D721Med (cell line): ENCODE measurements at regions not wholly inside any gene's neighbourhood (a gene's known extent, or its start where the extent isn't known, plus 50 kb on each side); places are given as distances from the start of the nearest gene placed in this dataset.
"Not testable (repeated sequence)": the region's sequence is repeated elsewhere in the genome, so short reads cannot be mapped to it uniquely, and the experiment has no call there.

ENCODE experiments used
- DNase-seq: peaks from one replicate; pipeline ENCODE4 v3.0.0; 2011; ENCODE audit warnings: low spot score; ENCODE audit not compliant: insufficient read length
- FAIRE-seq: peaks from 2 replicates; lab custom pipeline; 2011; peaks lifted over from hg19 to GRCh38; lab: Jason Lieb, UNC
- TF ChIP-seq, protein P1 (sequence below): IDR thresholded peaks from 2 replicates; pipeline ENCODE4 v1.5.1; 2012; ENCODE audit warnings: mild to moderate bottlenecking, control low read depth; ENCODE audit not compliant: insufficient read depth; ENCODE audit errors: missing control alignments

DNA sequence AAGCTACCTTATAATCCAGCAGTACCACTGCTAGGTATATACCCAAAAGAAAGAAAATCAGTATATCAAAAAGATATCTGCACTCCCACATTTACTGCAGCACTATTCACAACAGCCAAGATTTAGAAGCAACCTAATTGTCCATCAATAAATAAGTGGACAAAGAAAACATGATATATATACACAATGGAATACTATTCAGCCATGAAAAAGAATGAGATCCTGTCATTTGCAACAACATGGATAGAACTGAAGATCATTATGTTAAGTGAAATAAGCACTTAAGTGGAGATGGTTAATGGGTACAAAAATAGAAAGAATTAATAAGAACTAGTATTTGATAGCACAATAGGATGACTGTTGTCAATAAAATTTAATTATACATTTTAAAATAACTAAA lies 90.7 kb upstream of the PKN2 start:
- TF ChIP-seq, protein P1, sequence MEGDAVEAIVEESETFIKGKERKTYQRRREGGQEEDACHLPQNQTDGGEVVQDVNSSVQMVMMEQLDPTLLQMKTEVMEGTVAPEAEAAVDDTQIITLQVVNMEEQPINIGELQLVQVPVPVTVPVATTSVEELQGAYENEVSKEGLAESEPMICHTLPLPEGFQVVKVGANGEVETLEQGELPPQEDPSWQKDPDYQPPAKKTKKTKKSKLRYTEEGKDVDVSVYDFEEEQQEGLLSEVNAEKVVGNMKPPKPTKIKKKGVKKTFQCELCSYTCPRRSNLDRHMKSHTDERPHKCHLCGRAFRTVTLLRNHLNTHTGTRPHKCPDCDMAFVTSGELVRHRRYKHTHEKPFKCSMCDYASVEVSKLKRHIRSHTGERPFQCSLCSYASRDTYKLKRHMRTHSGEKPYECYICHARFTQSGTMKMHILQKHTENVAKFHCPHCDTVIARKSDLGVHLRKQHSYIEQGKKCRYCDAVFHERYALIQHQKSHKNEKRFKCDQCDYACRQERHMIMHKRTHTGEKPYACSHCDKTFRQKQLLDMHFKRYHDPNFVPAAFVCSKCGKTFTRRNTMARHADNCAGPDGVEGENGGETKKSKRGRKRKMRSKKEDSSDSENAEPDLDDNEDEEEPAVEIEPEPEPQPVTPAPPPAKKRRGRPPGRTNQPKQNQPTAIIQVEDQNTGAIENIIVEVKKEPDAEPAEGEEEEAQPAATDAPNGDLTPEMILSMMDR = no peak
- DNase-seq = no peak
- no peak for FAIRE-seq

DNA sequence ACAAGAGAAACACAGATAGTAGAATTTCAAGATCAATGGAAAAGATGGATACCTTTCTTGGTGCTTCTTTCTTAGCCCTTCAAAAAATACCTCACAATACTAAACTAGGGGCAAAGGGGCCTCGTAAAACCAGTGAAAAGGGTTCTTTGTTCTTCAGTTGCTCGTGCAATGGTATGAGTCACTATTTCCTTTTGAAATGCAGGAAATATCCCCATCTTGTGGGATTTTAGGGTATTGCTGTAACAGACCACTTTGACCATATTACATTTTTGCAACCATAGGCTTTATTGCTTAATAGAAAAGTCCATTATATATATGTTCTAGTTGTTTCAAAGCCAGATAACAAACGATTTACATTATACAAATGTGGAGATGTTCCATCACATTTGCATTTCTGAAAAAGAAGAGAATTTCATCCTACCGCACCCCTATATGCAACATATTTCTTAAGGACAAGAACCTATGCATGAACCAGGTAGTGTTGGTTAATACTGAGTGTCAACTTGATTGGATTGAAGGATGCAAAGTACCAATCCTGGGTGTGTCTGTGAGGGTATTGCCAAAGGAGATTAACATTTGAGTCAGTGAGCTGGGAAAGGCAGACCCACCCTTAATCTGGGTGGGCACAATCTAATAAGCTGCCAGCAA lies 88.6 kb upstream of the PKN2 start:
- FAIRE-seq (no peak), DNase-seq (no peak)
- TF ChIP-seq, protein P1 = peak; percentile 11

DNA sequence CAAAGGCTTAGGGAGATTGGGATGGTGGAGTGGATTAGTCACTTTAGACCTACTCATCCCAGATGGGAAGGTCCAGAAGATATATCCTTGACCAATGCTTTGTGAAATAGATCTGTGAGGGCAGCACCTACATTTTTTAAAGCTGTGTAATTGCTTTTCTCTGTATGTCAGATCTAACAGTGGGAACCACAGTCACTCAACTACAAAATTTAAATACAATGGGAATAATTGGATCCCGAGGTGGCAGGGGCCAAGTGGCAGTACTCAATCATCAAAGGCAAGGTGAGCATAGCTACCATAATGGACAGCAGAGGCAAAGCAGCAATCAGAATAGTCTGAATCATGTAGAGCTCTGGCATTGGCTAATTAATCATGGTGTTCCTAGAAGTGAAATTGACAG lies 86.1 kb upstream of the PKN2 start:
- DNase-seq, FAIRE-seq: not testable (repeated sequence)

DNA sequence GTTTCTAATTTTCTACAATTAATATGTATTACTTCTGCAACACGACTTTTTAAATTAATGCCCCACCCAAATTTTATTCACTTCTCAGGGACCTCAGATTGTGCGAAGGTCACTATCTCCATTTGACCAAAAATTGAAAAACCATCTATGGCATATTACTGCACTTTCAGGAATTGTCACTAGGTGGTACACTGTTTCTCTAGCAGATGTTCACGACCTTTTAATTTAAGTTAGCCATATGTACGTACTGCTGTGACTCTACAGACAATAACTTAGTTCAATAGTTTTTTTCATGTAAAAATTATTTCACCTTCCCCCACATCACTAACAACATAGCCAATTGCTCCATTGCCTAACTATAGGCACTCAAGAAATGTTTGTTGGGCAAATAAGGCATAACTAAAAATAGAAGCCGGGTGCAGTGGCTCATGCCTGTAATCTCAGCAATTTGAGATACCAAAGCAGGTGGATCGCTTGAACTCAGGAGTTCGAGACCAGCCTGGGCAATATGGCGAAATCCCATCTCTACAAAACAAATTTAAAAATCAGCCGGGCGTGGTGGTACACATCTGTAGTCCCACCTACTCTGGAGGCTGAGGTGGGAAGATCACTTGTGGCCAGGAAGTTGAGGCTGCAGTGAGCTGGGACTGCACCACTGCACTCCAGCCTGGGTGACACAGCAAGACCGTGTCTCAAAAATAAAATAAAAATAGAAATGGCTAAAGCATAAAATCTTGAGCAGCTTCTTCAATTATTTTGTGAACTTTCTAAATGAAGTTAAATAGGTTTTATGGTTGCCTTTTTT lies 75.7 kb upstream of the PKN2 start:
- FAIRE-seq = peak; percentile 51
- no peak for DNase-seq
- TF ChIP-seq, protein P1 = peak; percentile 71

DNA sequence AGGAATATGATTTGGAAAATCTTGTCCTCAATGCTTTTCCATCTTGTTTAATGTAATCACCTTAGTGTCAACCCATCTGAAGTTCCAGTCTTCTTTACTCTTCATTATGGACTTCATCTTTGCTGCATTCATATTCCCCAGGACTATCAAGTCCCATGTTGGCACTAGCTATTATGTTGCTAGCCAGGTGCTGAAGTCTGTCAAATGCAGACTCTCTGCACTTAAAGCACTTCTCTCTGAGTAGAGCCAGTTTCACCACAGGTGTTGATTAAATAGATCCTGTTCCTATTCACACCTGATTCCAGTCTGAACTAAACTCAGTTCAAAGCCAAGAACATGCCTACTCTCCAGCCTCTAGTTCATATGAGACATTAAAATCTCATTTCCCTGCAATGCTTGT lies 75.0 kb upstream of the PKN2 start:
- DNase-seq = no peak
- no peak for FAIRE-seq
- TF ChIP-seq, protein P1 = no peak

DNA sequence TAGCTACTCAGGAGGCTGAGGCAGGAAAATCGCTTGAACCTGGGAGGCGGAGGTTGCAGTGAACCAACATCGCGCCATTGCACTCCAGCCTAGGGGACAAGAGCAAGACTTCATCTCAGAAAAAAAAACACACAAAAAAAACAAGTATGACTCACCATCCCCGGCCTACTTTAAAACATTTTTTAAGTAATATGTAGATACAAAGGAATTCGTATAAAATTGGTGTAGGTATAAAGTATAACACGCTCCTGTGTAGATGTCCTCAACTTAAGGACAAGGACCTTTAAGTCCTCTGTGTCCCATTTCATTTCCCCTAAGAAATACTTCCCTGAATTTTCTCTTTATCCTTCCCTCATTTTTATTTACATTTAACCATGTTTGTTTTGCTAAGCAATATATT lies 73.4 kb upstream of the PKN2 start:
- FAIRE-seq = no peak
- TF ChIP-seq, protein P1 = no peak

DNA sequence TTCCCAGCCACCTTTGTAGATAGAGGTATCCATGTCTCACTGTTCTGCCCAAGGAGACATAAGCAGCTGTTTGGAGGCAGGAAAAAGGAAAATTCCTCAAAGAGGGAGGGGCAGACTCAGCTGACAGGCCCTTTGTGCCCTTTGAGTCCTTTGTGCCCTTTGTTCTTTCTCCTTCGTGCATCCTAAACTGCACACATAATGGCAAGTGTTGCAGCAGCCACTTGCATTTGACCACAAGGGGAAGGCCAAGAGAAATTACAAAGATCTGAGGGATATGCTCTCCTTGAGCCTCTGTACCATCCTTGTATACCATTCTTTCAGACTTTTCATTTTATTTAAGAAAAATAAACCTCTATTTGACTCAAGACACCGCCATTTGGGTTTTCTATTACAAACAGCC lies 71.8 kb upstream of the PKN2 start:
- TF ChIP-seq, protein P1 = no peak
- FAIRE-seq = no peak
- DNase-seq = no peak

More for the DNA sequence above, 73.4 kb upstream of the PKN2 start:
- DNase-seq = no peak
